Endothelial cell of umbilical vein (primary cell): ENCODE measurements at regions not wholly inside any gene's neighbourhood (a gene's known extent, or its start where the extent isn't known, plus 50 kb on each side); places are given as distances from the start of the nearest gene placed in this dataset.

ENCODE experiments used
- BruUV-seq: library from RNA; stranded (reverse); fragments of 400-500 nt; replicated peaks from 2 replicates; lab custom pipeline; 2021; lab: Mats Ljungman, UMichigan
- CTCF ChIA-PET: fragments of 300-600, 350-600 bp; sonication (Branson Sonifier 250); formaldehyde crosslinking; loops from one replicate; lab custom pipeline; 2021; ENCODE audit warnings: antibody characterized with exemption, inconsistent platforms; lab: Charles Lee
- POLR2A ChIA-PET: fragments of 300-600, 350-600 bp; sonication (Branson Sonifier 250); formaldehyde crosslinking; loops from one replicate; lab custom pipeline; 2021; ENCODE audit warnings: antibody characterized with exemption, inconsistent platforms; lab: Charles Lee
- DNase-seq: peaks from one replicate; pipeline ENCODE4 v3.0.0-alpha.2; 2011; ENCODE audit warnings: low read depth, low spot score
- FAIRE-seq: peaks from 2 replicates; lab custom pipeline; 2011; peaks lifted over from hg19 to GRCh38; lab: Jason Lieb, UNC
- H2AFZ ChIP-seq: 2 replicates; pipeline ENCODE4 v1.6.0; 2012; ENCODE audit warnings: low read depth, low read length, control low read depth, inconsistent platforms
- H3K27ac ChIP-seq: 2 replicates; pipeline ENCODE4 v1.5.1; 2011; ENCODE audit warnings: low read depth, mild to moderate bottlenecking, control low read depth, low read length, moderate library complexity; ENCODE audit not compliant: insufficient read depth
- H3K27me3 ChIP-seq, 2 experiments: 2 replicates each; pipeline versions ENCODE4 v1.6.0 to v1.6.1; 2011; ENCODE audit warnings: low read length in 2 of 2, mixed read lengths in 1 of 2; ENCODE audit not compliant: control insufficient read depth in 2 of 2, insufficient read depth in 2 of 2
- H3K36me3 ChIP-seq, 2 experiments: 2 replicates in 1 of 2; 3 replicates in 1 of 2; pipeline ENCODE4 v1.5.1; 2011; ENCODE audit warnings: low read length in 2 of 2, mild to moderate bottlenecking in 1 of 2, moderate library complexity in 1 of 2; ENCODE audit not compliant: control insufficient read depth in 2 of 2, insufficient read depth in 2 of 2; ENCODE audit errors: extremely low read depth in 1 of 2
- H3K4me1 ChIP-seq: 3 replicates; pipeline ENCODE4 v1.5.1; 2011; ENCODE audit warnings: mild to moderate bottlenecking, low read length; ENCODE audit not compliant: control insufficient read depth, insufficient read depth; ENCODE audit errors: extremely low read depth
- H3K4me2 ChIP-seq: 2 replicates; pipeline ENCODE4 v1.6.1; 2011; ENCODE audit warnings: low read length, control low read depth, mixed read lengths; ENCODE audit not compliant: insufficient read depth
- H3K4me3 ChIP-seq, 3 experiments: fragments of 200-600 bp in 1 of 3; sonication (generic), shearing (Covaris generic) in 1 of 3; replicated peaks in 1 of 3; 2 replicates each; pipeline ENCODE4 v1.5.1; 2011 to 2016; ENCODE audit warnings: control low read depth in 3 of 3, low read length in 3 of 3, mild to moderate bottlenecking in 2 of 3, inconsistent platforms in 1 of 3, low read depth in 1 of 3, moderate library complexity in 1 of 3; ENCODE audit not compliant: insufficient read depth in 1 of 3
- H3K79me2 ChIP-seq: 2 replicates; pipeline ENCODE4 v1.6.0; 2012; ENCODE audit warnings: low read length, inconsistent platforms; ENCODE audit not compliant: control insufficient read depth, insufficient read depth
- H3K9ac ChIP-seq: replicated peaks from 2 replicates; pipeline ENCODE3; 2011; ENCODE audit warnings: low read length, control low read depth; ENCODE audit not compliant: insufficient read depth; ENCODE audit errors: extremely low read depth
- H3K9me1 ChIP-seq: replicated peaks from 3 replicates; pipeline ENCODE4 v1.6.0; 2011; ENCODE audit warnings: mild to moderate bottlenecking, low read length; ENCODE audit not compliant: control insufficient read depth, insufficient read depth; ENCODE audit errors: extremely low read depth
- H3K9me3 ChIP-seq: replicated peaks from 2 replicates; pipeline ENCODE4 v1.5.1; 2012; ENCODE audit warnings: low read length, inconsistent platforms; ENCODE audit not compliant: control insufficient read depth, insufficient read depth
- H4K20me1 ChIP-seq: replicated peaks from 2 replicates; pipeline ENCODE3; 2011; ENCODE audit warnings: mild to moderate bottlenecking, low read length; ENCODE audit not compliant: control insufficient read depth, insufficient read depth; ENCODE audit errors: extremely low read depth
- EZH2 ChIP-seq: IDR thresholded peaks from 2 replicates; pipeline ENCODE4 v1.6.1; 2012; ENCODE audit warnings: borderline replicate concordance, low read depth, mild to moderate bottlenecking, moderate library complexity, low read length, inconsistent platforms; ENCODE audit not compliant: severe bottlenecking
- FOS ChIP-seq: IDR thresholded peaks from 2 replicates; pipeline ENCODE4 v1.6.1; 2011; ENCODE audit warnings: mild to moderate bottlenecking, low read length, moderate library complexity, borderline replicate concordance; ENCODE audit not compliant: insufficient read depth
- GATA2 ChIP-seq: IDR thresholded peaks from 2 replicates; pipeline ENCODE4 v1.7.0; 2011; ENCODE audit warnings: low read depth, mild to moderate bottlenecking, moderate library complexity, mixed read lengths, low read length; ENCODE audit not compliant: insufficient read length, insufficient read depth
- JUN ChIP-seq: IDR thresholded peaks from 2 replicates; pipeline ENCODE4 v1.6.1; 2011; ENCODE audit warnings: borderline replicate concordance, low read depth; ENCODE audit not compliant: insufficient read length, insufficient read depth
- MYC ChIP-seq: IDR thresholded peaks from one replicate; pipeline ENCODE4 v1.6.1; 2011; ENCODE audit warnings: mild to moderate bottlenecking, low read depth, low read length
- POLR2A ChIP-seq: IDR thresholded peaks from 2 replicates; pipeline ENCODE4 v1.6.1; 2012; ENCODE audit warnings: low read depth, mild to moderate bottlenecking, control low read depth, low read length
- POLR2AphosphoS5 ChIP-seq: IDR thresholded peaks from 2 replicates; pipeline ENCODE4 v1.6.1; 2012; ENCODE audit warnings: low read depth, mild to moderate bottlenecking, control low read depth, low read length, moderate library complexity; ENCODE audit not compliant: insufficient read depth
- dilution Hi-C: fragments of 300-500 bp; cut with MboI; formaldehyde crosslinking; loops from one replicate; pipeline ENCODE4 v1.15.0; 2019; ENCODE audit warnings: low sequenced_read_pairs; ENCODE audit not compliant: extremely low pct_ligation_motif_present
- intact Hi-C: fragments of 100-400 bp; cut with micrococcal nuclease; formaldehyde crosslinking; loops from one replicate; pipeline ENCODE4 v1.10.0; 2022
- TF ChIP-seq, protein P1 (sequence below): IDR thresholded peaks from 2 replicates; pipeline ENCODE4 v1.6.1; 2011; ENCODE audit not compliant: insufficient read depth, insufficient read length
- TF ChIP-seq, protein P2 (sequence below), 2 donors: IDR thresholded peaks; 1 replicate in 1 of 2; 2 replicates in 1 of 2; pipeline ENCODE4 v1.5.1; 2011; ENCODE audit warnings: low read length in 2 of 2, mild to moderate bottlenecking in 2 of 2, moderate library complexity in 2 of 2, control low read depth in 1 of 2, inconsistent platforms in 1 of 2, low read depth in 1 of 2; ENCODE audit not compliant: insufficient read depth in 1 of 2; ENCODE audit errors: extremely low read depth in 1 of 2

DNA sequence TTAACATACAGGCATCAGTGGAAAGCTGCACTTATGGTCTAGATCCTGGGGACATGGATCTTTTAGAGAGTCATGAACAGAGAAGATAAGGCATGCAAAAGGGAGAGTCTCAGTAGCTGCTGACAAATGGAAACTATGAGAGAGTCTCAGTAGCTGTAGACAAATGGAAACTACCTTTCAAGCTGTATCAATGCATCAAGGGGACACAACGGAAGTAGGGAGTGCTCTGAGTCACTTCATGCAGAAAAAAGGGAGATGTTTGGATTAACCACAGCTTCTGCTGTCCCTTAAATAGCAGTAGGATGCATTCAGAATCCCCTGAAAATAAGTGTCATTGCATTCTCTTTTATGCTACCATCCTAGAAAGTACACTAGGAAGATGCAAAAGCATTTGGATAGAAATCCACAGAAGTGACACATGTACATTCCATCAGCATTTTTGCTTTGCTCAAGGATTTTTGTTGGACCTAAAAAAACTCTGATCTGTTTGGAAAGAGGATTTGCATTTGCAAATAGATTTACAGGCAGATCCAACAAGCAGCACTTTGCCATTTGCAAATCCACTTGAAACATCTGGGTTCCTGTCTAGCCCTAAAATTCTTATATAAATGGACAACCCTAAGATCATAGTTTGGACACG is 227.5 kb upstream of the LMO3 start:
- no peaks in the 10 kb centered on the region for H3K36me3 ChIP-seq
- no TSS peak for BruUV-seq
- no peak overlapping the region for H3K4me3 ChIP-seq
- ChIA-PET POLR2A (no interaction called here), CTCF (no interaction called here)
- TF ChIP-seq, protein P1, sequence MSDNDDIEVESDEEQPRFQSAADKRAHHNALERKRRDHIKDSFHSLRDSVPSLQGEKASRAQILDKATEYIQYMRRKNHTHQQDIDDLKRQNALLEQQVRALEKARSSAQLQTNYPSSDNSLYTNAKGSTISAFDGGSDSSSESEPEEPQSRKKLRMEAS, result no peak
- TF ChIP-seq, protein P2, sequence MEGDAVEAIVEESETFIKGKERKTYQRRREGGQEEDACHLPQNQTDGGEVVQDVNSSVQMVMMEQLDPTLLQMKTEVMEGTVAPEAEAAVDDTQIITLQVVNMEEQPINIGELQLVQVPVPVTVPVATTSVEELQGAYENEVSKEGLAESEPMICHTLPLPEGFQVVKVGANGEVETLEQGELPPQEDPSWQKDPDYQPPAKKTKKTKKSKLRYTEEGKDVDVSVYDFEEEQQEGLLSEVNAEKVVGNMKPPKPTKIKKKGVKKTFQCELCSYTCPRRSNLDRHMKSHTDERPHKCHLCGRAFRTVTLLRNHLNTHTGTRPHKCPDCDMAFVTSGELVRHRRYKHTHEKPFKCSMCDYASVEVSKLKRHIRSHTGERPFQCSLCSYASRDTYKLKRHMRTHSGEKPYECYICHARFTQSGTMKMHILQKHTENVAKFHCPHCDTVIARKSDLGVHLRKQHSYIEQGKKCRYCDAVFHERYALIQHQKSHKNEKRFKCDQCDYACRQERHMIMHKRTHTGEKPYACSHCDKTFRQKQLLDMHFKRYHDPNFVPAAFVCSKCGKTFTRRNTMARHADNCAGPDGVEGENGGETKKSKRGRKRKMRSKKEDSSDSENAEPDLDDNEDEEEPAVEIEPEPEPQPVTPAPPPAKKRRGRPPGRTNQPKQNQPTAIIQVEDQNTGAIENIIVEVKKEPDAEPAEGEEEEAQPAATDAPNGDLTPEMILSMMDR (IDR thresholded peaks at IDR 0.05; ENCODE audit: extremely low read depth in 1 of 2, insufficient read depth in 1 of 2, low read depth in 1 of 2, low read length in 2 of 2), result no peak
- TF ChIP-seq EZH2 (no peak), MYC (no peak), POLR2AphosphoS5 (no peak), GATA2 (no peak), JUN (no peak), POLR2A (no peak), FOS (no peak)
- FAIRE-seq (no peak), DNase-seq (no peak)
- no peak overlapping the region for H3K27ac ChIP-seq
- no peaks in the 10 kb centered on the region for H3K9me1 ChIP-seq
- no peaks in the 10 kb centered on the region for H3K4me1 ChIP-seq
- H3K4me2 ChIP-seq, result no peak overlapping the region
- H3K79me2 ChIP-seq, result no peaks in the 10 kb centered on the region
- H3K27me3 ChIP-seq, result no peaks in the 10 kb centered on the region
- no peak overlapping the region for H3K9ac ChIP-seq
- intact Hi-C loops, result no loop called here
- dilution Hi-C loops, result no loop called here
- no peak overlapping the region for H2AFZ ChIP-seq
- no peaks in the 10 kb centered on the region for H3K9me3 ChIP-seq
- no peaks in the 10 kb centered on the region for H4K20me1 ChIP-seq
